ENCODE measurements at regions not wholly inside any gene's neighbourhood (a gene's known extent, or its start where the extent isn't known, plus 50 kb on each side); places are given as distances from the start of the nearest gene placed in this dataset.

- Histone ChIP-seq H3K18ac (ENCODE audit: insufficient read length, low read depth, low read length) (no peak overlapping the region), H3K27me3 (ENCODE audit: insufficient read depth, low read length) (no peaks in the 10 kb centered on the region), H3T11ph (ENCODE audit: low read length) (no peak overlapping the region), H4K91ac (ENCODE audit: insufficient read length, low read depth, low read length) (no peak overlapping the region), H3K9me3 (ENCODE audit: control insufficient read depth, low read depth, low read length) (no peaks in the 10 kb centered on the region), H4K5ac (ENCODE audit: insufficient read length, low read depth, low read length) (no peak overlapping the region), H3K27ac (ENCODE audit: insufficient read length, low read depth, low read length) (no peak overlapping the region), H3K9ac (ENCODE audit: extremely low read depth, insufficient read length, low read length) (no peak overlapping the region), H3K4me2 (ENCODE audit: insufficient read depth, insufficient read length, low read length) (no peak overlapping the region), H2BK120ac (ENCODE audit: low read depth, low read length, poor library complexity, severe bottlenecking) (no peak overlapping the region), H3K79me1 (ENCODE audit: insufficient read depth, low read depth, low read length, poor library complexity, severe bottlenecking) (no peaks in the 10 kb centered on the region), H3K56ac (ENCODE audit: insufficient read length, low read depth, low read length) (no peak overlapping the region), H3K79me2 (ENCODE audit: insufficient read depth, low read length) (no peaks in the 10 kb centered on the region), H2AK5ac (ENCODE audit: insufficient read length, low read length) (no peak overlapping the region), H3K14ac (ENCODE audit: insufficient read depth, low read length) (no peak overlapping the region), H2AFZ (ENCODE audit: low read length) (no peak overlapping the region), H2BK20ac (ENCODE audit: low read depth, low read length, poor library complexity, severe bottlenecking) (no peak overlapping the region), H3K4ac (ENCODE audit: low read depth, low read length) (no peak overlapping the region), H2BK5ac (ENCODE audit: insufficient read length, low read length) (no peak overlapping the region), H4K20me1 (ENCODE audit: control insufficient read depth, insufficient read depth, insufficient read length) (no peaks in the 10 kb centered on the region), H3K23ac (ENCODE audit: insufficient read length, low read depth, low read length) (no peak overlapping the region), H3K4me1 (ENCODE audit: insufficient read depth, low read length) (no peaks in the 10 kb centered on the region), H4K8ac (replicated peaks; ENCODE audit: insufficient read length, low read depth, low read length) (no peak overlapping the region), H2BK12ac (ENCODE audit: insufficient read length, low read depth, low read length) (no peak overlapping the region), H3K23me2 (ENCODE audit: insufficient read length, low read depth, low read length, poor library complexity, severe bottlenecking) (no peaks in the 10 kb centered on the region), H2BK15ac (ENCODE audit: low read depth, low read length) (no peak overlapping the region)
- H3K4me3 Mint-ChIP-seq, result no peak overlapping the region
- no peaks in the 10 kb centered on the region for H3K4me1 Mint-ChIP-seq
- peaks cover 61 to 65% of the 10 kb centered on the region in 2 experiments for H3K9me3 Mint-ChIP-seq
- DNase-seq, result no peak
- no peak for TF ChIP-seq CTCF (conservative IDR thresholded peaks at IDR 0.05)
- H3K27ac Mint-ChIP-seq, result no peak overlapping the region; a peak in 1 of 7 replicates
- no peaks in the 10 kb centered on the region; the same call in 1 of the 2 replicates for H3K27me3 Mint-ChIP-seq (ENCODE audit: low read depth)
- H3K36me3 Mint-ChIP-seq (ENCODE audit: insufficient read depth in 1 of 3, low read depth in 3 of 3), result peaks cover 0 to 2% (median 0%) of the 10 kb centered on the region in 3 experiments; a peak in 1 of 7 replicates
Measured at GRCh38 chrX:38975368-38975942, 174.2 kb downstream of the MID1IP1 start.

All from H9 (cell line).